ENCODE measurements at regions not wholly inside any gene's neighbourhood (a gene's known extent, or its start where the extent isn't known, plus 50 kb on each side); places are given as distances from the start of the nearest gene placed in this dataset.

- no peak for TF ChIP-seq CTCF (IDR thresholded peaks at IDR 0.05)
- TF ChIP-seq POLR2A (IDR thresholded peaks at IDR 0.05): no peak
Measured at GRCh38 chr2:182608181-182608845, 107.7 kb upstream of the DNAJC10 start.
